GM23338 (cell line): ENCODE measurements at regions not wholly inside any gene's neighbourhood (a gene's known extent, or its start where the extent isn't known, plus 50 kb on each side); places are given as distances from the start of the nearest gene placed in this dataset.

Source experiments
- CREB1 ChIP-seq: fragments of 250-450 bp; sonication (Bioruptor Pico); IDR thresholded peaks from 2 replicates; pipeline ENCODE4 v1.5.0; 2020; ENCODE audit warnings: low read depth, mild to moderate bottlenecking, moderate library complexity
- EZH2 ChIP-seq: fragments of 200-600 bp; sonication (generic); IDR thresholded peaks from one replicate; pipeline ENCODE4 v1.8.0; 2017; ENCODE audit warnings: antibody characterized with exemption, mild to moderate bottlenecking, low read depth; ENCODE audit not compliant: unreplicated experiment
- EZH2phosphoT487 ChIP-seq: fragments of 200-600 bp; sonication (generic); IDR thresholded peaks from one replicate; pipeline ENCODE4 v1.8.1; 2018; ENCODE audit warnings: antibody characterized with exemption; ENCODE audit not compliant: unreplicated experiment
- JUNB ChIP-seq: IDR thresholded peaks from one replicate; pipeline ENCODE4 v1.6.1; 2016; ENCODE audit warnings: antibody characterized with exemption; ENCODE audit not compliant: unreplicated experiment
- NANOG ChIP-seq: IDR thresholded peaks from 2 replicates; pipeline ENCODE4 v1.6.1; 2016; ENCODE audit warnings: antibody characterized with exemption, borderline replicate concordance
- POLR2AphosphoS5 ChIP-seq: IDR thresholded peaks from 2 replicates; pipeline ENCODE4 v1.6.1; 2016; ENCODE audit warnings: antibody characterized with exemption, low read depth
- STAT1 ChIP-seq: IDR thresholded peaks from one replicate; pipeline ENCODE4 v1.6.1; 2016; ENCODE audit warnings: antibody characterized with exemption; ENCODE audit not compliant: unreplicated experiment
- ZNF114 ChIP-seq: fragments of 250-450 bp; sonication (Bioruptor Pico); IDR thresholded peaks from 2 replicates; pipeline ENCODE4 v1.5.0; 2020; ENCODE audit warnings: mild to moderate bottlenecking, moderate library complexity
- ZNF331 ChIP-seq: fragments of 250-450 bp; sonication (Bioruptor Pico); IDR thresholded peaks from 2 replicates; pipeline ENCODE4 v1.5.0; 2020; ENCODE audit warnings: low read depth, mild to moderate bottlenecking, moderate library complexity
- TF ChIP-seq, protein P1 (sequence below), 2 experiments: fragments of 200-600 bp in 1 of 2; sonication (generic) in 1 of 2; conservative IDR thresholded peaks; 2 replicates each; pipeline versions ENCODE4 v1.5.1 to v1.6.1; 2016 to 2017; ENCODE audit warnings: antibody characterized with exemption in 2 of 2, low read depth in 2 of 2, mild to moderate bottlenecking in 2 of 2, moderate library complexity in 1 of 2
- TF ChIP-seq, protein P2 (sequence below): IDR thresholded peaks from 2 replicates; pipeline ENCODE4 v1.6.1; 2016; ENCODE audit warnings: antibody characterized with exemption
- TF ChIP-seq, protein P3 (sequence below): IDR thresholded peaks from one replicate; pipeline ENCODE4 v1.6.1; 2018; ENCODE audit warnings: antibody characterized with exemption; ENCODE audit not compliant: unreplicated experiment

DNA sequence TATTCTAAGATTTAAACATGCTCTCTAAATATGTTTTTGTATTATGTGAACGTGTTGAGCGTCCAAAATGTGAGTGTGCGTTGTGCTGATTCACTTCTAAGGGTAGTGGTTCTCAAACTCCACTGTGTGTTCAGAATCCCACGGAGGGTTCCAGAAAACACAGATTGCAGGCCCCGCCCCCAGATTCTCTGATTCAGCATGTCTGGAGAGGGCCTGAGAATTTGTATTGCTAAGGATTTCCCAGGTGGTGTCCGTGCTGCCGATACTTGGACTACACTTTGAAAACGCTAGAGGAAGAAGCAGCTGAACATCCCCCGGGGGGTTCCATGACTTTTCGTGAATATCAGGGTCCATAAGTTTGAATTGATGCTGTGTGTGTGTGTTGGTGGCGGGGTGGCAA is 1043.2 kb upstream of the WWC1 start:
- TF ChIP-seq, protein P1, sequence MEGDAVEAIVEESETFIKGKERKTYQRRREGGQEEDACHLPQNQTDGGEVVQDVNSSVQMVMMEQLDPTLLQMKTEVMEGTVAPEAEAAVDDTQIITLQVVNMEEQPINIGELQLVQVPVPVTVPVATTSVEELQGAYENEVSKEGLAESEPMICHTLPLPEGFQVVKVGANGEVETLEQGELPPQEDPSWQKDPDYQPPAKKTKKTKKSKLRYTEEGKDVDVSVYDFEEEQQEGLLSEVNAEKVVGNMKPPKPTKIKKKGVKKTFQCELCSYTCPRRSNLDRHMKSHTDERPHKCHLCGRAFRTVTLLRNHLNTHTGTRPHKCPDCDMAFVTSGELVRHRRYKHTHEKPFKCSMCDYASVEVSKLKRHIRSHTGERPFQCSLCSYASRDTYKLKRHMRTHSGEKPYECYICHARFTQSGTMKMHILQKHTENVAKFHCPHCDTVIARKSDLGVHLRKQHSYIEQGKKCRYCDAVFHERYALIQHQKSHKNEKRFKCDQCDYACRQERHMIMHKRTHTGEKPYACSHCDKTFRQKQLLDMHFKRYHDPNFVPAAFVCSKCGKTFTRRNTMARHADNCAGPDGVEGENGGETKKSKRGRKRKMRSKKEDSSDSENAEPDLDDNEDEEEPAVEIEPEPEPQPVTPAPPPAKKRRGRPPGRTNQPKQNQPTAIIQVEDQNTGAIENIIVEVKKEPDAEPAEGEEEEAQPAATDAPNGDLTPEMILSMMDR (conservative IDR thresholded peaks at IDR 0.05; ENCODE audit: low read depth in 2 of 2): no peak
- TF ChIP-seq, protein P2, sequence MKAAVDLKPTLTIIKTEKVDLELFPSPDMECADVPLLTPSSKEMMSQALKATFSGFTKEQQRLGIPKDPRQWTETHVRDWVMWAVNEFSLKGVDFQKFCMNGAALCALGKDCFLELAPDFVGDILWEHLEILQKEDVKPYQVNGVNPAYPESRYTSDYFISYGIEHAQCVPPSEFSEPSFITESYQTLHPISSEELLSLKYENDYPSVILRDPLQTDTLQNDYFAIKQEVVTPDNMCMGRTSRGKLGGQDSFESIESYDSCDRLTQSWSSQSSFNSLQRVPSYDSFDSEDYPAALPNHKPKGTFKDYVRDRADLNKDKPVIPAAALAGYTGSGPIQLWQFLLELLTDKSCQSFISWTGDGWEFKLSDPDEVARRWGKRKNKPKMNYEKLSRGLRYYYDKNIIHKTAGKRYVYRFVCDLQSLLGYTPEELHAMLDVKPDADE: no peak
- TF ChIP-seq POLR2AphosphoS5: no peak
- TF ChIP-seq JUNB: no peak
- TF ChIP-seq EZH2: no peak
- TF ChIP-seq, protein P3, sequence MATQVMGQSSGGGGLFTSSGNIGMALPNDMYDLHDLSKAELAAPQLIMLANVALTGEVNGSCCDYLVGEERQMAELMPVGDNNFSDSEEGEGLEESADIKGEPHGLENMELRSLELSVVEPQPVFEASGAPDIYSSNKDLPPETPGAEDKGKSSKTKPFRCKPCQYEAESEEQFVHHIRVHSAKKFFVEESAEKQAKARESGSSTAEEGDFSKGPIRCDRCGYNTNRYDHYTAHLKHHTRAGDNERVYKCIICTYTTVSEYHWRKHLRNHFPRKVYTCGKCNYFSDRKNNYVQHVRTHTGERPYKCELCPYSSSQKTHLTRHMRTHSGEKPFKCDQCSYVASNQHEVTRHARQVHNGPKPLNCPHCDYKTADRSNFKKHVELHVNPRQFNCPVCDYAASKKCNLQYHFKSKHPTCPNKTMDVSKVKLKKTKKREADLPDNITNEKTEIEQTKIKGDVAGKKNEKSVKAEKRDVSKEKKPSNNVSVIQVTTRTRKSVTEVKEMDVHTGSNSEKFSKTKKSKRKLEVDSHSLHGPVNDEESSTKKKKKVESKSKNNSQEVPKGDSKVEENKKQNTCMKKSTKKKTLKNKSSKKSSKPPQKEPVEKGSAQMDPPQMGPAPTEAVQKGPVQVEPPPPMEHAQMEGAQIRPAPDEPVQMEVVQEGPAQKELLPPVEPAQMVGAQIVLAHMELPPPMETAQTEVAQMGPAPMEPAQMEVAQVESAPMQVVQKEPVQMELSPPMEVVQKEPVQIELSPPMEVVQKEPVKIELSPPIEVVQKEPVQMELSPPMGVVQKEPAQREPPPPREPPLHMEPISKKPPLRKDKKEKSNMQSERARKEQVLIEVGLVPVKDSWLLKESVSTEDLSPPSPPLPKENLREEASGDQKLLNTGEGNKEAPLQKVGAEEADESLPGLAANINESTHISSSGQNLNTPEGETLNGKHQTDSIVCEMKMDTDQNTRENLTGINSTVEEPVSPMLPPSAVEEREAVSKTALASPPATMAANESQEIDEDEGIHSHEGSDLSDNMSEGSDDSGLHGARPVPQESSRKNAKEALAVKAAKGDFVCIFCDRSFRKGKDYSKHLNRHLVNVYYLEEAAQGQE: no peak
- TF ChIP-seq CREB1 (CRISPR knock-in tag): no peak
- no peak for TF ChIP-seq NANOG
- no peak for TF ChIP-seq EZH2phosphoT487
- no peak for TF ChIP-seq STAT1
- TF ChIP-seq ZNF114 (CRISPR knock-in tag): no peak
- no peak for TF ChIP-seq ZNF331 (CRISPR knock-in tag)
